LNCaP clone FGC (cell line): ENCODE measurements at regions not wholly inside any gene's neighbourhood (a gene's known extent, or its start where the extent isn't known, plus 50 kb on each side); places are given as distances from the start of the nearest gene placed in this dataset.

Source experiments
- DNase-seq: peaks from one replicate; pipeline ENCODE4 v3.0.0-alpha.2; 2011; ENCODE audit warnings: low read depth
- H3K4me3 ChIP-seq: 2 replicates; pipeline ENCODE4 v1.5.1; 2011; ENCODE audit warnings: mild to moderate bottlenecking, low read depth, low read length, control low read depth
- CTCF ChIP-seq: IDR thresholded peaks from 2 replicates; pipeline ENCODE4 v1.5.1; 2012; ENCODE audit warnings: mild to moderate bottlenecking; ENCODE audit not compliant: control insufficient read depth, insufficient read depth; ENCODE audit errors: extremely low read depth

- DNase-seq = no peak
- TF ChIP-seq CTCF = no peak
- H3K4me3 ChIP-seq = no peak overlapping the region
Measured at GRCh38 chr21:16707274-16707673, 805.6 kb upstream of the CXADR start.

- H3K4me3 ChIP-seq = no peak overlapping the region
- TF ChIP-seq CTCF = no peak
Measured at GRCh38 chr21:16708101-16708835, 804.6 kb upstream of the CXADR start.

GRCh38 chr21:16709866-16710550 lies 802.8 kb upstream of the CXADR start:
- no peak overlapping the region for H3K4me3 ChIP-seq
- TF ChIP-seq CTCF = no peak
- DNase-seq = no peak

More at GRCh38 chr21:16708101-16708835, 804.6 kb upstream of the CXADR start:
- DNase-seq = no peak

- DNase-seq = no peak
- no peak overlapping the region for H3K4me3 ChIP-seq
- no peak for TF ChIP-seq CTCF
Measured at GRCh38 chr21:16711757-16712156, 801.1 kb upstream of the CXADR start.

- no peak for TF ChIP-seq CTCF
- DNase-seq = no peak
- no peak overlapping the region for H3K4me3 ChIP-seq
Measured at GRCh38 chr21:16713331-16714117, 799.3 kb upstream of the CXADR start.

- DNase-seq = no peak
- no peak for TF ChIP-seq CTCF
- H3K4me3 ChIP-seq = no peak overlapping the region
Measured at GRCh38 chr21:16740511-16740910, 772.3 kb upstream of the CXADR start.
